HT-29 (cell line): ENCODE measurements at regions not wholly inside any gene's neighbourhood (a gene's known extent, or its start where the extent isn't known, plus 50 kb on each side); places are given as distances from the start of the nearest gene placed in this dataset.
A peak's percentile ranks its signal among the peaks of the same experiment; 100 is the strongest.
"Not testable (repeated sequence)": the region's sequence is repeated elsewhere in the genome, so short reads cannot be mapped to it uniquely, and the experiment has no call there.

Experiments
- DNase-seq: peaks from one replicate; pipeline ENCODE4 v3.0.0-alpha.2; 2015; ENCODE audit warnings: low spot score

- no peak for DNase-seq
Observed at GRCh38 chr13:81194362-81194761, 853.4 kb upstream of the SPRY2 start.

GRCh38 chr13:81184556-81185265, 843.8 kb upstream of the SPRY2 start:
- DNase-seq = no peak

GRCh38 chr13:81172603-81173002, 831.7 kb upstream of the SPRY2 start:
- no peak for DNase-seq

GRCh38 chr13:81171065-81171647, 830.2 kb upstream of the SPRY2 start:
- peak; percentile 75 for DNase-seq

DNA sequence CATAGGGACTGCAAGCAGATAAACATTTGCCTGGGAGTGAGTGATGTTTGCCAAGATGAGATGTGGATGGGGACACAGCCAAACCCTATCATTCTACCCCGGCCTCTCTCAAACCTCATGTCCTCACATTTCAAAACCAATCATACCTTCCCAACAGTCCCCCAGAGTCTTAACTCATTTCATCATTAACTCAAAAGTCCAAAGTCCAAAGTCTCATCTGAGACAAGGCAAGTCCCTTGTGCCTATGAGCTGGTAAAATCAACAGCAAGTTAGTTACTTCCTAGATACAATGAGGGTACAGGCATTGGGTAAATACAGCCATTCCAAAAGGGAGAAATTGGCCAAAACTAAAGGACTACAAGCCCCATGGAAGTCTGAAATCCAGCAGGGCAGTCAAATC, 822.9 kb upstream of the SPRY2 start:
- DNase-seq = not testable (repeated sequence)

- DNase-seq = no peak
Observed at GRCh38 chr13:81153478-81153877, 812.6 kb upstream of the SPRY2 start.

DNA sequence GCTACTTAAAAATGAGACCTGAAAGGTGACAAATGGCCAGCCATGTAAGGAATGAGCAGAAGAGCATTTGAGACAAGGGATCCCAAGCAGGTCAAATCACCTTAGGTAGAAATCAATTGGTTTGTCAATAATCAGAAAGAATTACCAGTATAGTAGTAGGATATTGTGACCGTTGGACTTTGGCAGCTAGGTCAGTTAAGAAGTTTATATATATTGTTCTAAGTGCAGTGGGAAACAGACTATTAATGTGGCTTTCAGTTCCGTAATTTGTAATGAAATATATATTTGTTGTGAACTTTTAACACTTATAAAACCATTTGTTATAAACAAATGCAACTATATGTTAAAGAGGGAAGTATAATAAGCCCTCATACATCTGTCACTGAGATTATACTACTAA, 807.9 kb upstream of the SPRY2 start:
- no peak for DNase-seq

GRCh38 chr13:81146576-81146975, 805.6 kb upstream of the SPRY2 start:
- DNase-seq = not testable (repeated sequence)

DNA sequence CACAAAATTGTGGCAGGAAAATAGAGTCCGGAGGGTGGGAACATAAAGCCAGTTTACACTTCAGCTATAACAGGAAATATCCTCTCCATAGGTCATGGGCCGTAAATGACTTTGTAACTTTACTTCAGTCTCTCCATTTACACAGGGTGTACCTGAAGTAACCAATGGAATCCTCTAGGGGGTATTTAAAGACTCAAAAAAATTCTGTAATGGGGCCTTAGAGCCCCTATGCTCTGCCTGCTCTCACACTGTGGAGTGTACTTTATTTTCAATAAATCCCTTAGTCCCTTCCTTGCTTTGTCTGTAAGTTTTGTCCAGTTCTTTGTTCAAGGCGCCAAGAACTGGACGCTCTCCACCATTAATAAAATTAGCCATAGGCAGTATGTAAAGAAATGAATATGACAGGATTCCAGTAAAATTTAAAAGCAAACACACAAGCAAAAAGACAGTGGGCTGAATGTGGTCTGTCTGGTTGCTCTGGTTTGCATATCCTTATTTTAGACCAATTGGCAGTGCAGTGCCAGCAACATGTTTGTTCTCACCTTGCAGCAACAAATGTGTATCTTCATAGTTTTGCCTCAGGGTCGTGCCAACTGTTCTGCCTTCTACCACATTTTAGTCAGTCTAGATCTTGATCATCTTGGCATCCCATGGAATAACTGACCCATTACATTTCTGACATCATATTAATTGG, 801.5 kb upstream of the SPRY2 start:
- DNase-seq = no peak

DNA sequence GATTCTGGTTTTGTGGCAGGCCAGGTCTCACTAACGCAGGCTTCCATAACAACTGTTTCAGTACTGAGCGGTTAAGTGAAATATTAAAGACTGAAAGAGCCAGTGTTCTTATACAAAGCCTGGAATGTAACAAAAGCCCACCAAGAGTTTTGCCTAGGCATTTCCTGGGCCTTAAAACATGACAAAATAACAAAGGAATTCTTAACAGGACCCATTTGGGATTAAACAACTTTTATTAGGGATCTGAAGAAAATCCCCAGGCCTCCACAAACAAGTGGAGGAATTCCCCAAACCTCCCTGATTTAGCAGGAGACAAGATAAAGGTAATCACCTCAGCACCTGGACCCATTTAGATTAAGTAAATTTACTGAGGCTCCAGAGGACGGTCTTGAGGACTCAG, 799.7 kb upstream of the SPRY2 start:
- no peak for DNase-seq

GRCh38 chr13:81139987-81140386, 799.1 kb upstream of the SPRY2 start:
- no peak for DNase-seq

DNA sequence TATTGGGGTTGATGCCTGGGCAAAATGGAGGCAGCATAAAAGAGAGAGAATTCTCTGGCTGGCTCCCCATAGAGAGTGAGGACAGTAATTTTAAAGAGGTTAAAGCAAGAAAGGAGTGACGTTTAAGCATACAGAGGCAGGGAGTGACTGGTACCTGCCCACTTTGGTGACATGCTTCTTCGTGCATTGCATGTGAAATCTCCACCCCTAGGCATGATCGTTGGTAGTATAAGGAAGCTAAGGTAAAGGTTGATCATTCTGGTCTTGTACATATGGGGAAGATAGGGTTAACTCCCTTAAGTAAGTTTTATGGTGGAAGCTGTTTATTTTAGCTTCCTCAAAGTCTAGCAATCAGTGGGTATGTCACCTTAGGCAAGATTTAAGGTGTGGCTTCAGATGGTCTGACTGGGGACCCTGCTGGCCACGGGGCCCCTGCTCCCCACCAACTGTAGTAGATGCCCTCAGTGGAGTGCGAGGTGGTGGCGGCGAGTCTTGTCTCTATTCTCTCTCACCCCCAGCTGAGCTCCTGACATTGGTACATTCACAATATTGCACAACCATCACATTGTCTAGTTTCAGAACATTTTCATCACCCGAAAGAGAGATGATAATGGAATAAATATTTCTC, 797.5 kb upstream of the SPRY2 start:
- no peak for DNase-seq

- no peak for DNase-seq
Observed at GRCh38 chr13:81133066-81133465, 792.1 kb upstream of the SPRY2 start.

- no peak for DNase-seq
Observed at GRCh38 chr13:81117416-81117815, 776.5 kb upstream of the SPRY2 start.

DNA sequence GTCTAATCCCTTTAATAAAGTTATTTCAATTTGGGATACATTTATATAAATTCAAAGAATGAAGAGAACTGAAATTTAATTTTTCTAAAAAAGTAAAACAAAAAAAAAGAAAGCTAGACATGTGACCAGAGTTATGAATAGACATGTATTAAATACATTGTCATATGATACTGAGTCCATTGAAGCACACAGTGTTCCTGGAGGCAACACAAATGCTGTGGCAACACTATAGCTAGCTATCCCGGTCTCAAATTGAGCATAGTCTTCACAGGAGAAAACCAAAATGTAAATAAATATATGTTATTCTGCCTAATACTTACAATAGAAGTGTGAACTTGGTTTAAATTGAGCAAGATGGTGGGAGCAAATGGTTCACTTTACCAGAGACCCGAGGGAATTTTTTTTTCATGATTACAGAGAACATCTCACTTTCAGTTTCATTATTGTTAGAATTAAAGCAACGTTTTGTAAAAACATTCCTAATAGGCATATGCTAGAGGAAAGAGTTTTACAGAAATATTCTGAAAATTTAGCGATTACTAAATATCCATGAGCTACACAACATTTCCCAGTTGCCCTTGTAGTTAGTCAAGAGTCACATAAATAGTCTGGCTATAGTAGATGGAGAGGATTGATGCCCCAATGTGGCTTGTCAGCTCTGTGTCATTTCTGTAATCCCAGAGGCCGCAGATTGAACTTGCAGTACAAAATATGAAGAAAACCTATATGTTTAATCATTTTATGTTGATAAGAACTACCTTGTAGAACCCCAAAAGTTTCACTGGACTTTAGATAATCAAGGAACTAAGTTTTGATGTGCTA, 775.7 kb upstream of the SPRY2 start:
- no peak for DNase-seq

DNA sequence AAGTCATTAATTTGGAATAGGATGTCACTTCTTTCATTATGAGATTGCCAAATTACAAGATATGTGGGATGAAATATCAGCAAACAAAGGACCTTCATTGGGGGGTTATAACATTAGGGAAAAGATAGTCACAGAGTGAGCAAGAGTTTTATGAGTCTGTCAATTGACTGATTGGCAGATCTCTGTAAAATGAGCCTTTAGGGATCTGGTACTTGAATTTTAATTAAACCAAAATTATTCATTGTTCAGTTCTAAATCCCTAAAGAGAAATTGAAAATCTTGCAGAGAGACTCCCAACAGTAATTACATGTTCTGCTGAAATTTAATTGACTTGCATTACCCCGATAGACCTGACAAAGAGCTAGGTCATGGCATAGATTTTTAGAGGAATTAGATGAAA, 768.1 kb upstream of the SPRY2 start:
- no peak for DNase-seq

GRCh38 chr13:81106348-81106747, 765.4 kb upstream of the SPRY2 start:
- no peak for DNase-seq

DNA sequence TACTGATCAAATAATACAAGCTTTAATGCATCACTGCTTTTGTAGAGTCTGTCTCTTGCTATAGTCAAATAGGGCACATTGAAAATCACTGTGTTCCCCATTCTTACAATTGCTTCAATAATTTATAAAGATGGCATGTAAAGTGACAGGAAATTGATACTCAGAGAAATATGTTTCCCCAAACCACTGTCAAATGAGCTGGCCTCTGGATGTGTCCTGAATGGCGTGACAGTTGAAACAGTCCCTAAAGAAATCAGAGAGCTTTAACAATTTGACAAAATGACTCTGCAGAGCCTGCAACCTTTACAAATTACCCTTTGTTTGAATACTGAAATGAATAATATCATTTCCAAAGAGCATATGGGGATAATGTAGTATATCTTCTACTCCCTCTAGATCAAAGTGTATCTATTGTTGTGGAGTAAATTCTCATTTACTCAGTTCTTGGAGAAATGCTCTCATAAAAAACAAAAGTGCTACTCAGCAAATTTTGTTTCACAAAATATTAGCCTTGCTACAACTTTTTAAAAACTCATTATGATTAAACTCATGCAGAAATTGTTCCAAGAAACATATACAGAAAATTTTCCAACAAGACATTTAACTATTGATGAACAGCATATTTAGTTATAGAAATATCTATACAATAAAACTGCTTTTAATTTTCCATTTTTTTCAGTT, 763.2 kb upstream of the SPRY2 start:
- no peak for DNase-seq

- DNase-seq = not testable (repeated sequence)
Observed at GRCh38 chr13:81102066-81102465, 761.1 kb upstream of the SPRY2 start.

DNA sequence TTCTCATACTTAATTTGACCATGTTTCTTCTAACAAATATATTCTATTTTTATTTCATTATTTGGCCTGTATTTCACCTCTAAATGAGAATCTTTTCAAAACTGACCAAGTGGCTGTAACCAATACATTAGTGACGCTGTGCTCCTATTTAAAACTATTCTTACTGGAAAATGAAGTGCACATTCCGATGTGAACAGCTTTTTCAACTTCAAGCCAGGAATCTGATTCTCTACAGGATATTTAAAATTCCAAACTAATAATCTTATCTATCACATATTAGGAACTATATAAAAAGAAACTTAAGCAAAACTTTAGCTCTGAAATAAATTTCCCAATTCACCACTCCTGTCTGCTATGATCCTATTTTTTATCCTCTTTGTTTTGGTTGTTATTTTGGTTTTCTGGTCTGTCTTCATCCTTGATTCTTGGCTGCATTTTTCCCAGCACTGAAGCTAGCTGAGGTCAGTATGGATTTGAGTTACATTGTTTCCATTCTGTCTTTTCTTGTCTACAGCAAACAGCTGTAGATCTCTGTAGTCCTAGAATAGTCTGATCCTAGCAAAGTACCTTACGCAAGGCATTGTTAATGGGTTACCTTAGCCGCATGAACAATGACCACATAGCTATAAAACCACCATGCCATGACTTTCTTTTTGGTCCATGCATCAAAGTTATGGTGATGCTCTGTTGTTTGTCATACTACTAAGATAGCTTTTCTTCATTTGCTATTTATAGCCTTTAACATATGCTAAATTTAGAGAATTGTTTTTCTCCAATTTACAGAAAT, 748.6 kb upstream of the SPRY2 start:
- DNase-seq = no peak
